ENCODE measurements at regions not wholly inside any gene's neighbourhood (a gene's known extent, or its start where the extent isn't known, plus 50 kb on each side); places are given as distances from the start of the nearest gene placed in this dataset.
"Not testable (repeated sequence)": the region's sequence is repeated elsewhere in the genome, so short reads cannot be mapped to it uniquely, and the experiment has no call there.

DNA sequence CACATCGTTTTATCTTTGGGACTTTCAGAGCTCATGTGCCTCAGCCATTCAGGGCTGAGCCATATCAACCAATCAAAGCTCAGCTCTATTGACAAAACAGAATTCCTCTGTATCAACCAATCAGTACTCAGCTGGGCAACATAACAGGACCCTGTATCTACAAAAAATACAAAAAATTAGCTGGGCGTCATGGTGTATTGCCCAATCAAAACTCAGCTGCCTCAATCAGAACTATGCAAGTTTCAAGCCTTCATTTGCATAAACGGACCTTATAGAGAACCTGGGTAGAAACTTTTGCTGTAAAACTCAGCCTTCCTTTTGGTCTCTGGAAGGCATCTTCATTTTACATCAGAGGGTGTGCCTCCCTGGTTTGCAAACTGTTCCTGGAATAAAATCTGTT is 77.1 kb downstream of the ZNF467 start:
- Histone ChIP-seq H3K27me3 (ENCODE audit: control insufficient read depth, insufficient read depth, low read length, poor library complexity, severe bottlenecking) (peaks cover 15% of the 10 kb centered on the region), H3K9me3 (ENCODE audit: control insufficient read depth, low read length) (no peaks in the 10 kb centered on the region), H3K27ac (ENCODE audit: insufficient read depth, low read depth, low read length, poor library complexity, severe bottlenecking) (no peak overlapping the region), H3K36me3 (ENCODE audit: control insufficient read depth, insufficient read depth, low read length) (no peaks in the 10 kb centered on the region), H3K4me3 (ENCODE audit: insufficient read depth, low read depth, low read length) (no peak overlapping the region), H3K4me1 (ENCODE audit: control insufficient read depth, insufficient read depth, low read length) (no peaks in the 10 kb centered on the region)
- 83 to 86% methylated on average over 3 of the region's 3 CpGs for WGBS, 2 experiments

DNA sequence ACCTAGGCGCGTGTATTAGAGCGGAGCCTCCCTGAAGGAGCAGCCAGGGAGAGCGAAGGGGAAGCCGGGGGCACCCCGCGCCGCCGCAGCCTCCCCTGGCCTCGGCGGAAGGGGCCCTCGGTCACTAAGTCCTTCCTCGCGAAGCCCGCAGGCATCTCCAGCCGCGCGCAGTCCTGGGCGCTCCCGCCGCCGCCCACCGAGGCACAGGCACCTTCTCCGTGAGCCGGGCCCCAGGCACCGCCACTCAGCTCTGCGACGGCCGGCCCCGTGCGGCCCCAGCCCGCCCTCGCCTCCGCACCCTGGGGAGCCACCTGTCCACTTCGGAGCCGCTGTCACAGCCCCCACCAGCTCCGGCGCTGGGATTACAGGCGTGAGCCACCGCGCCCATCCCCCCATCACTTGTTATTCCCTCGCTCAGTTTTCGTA is 80.8 kb downstream of the ZNF467 start:
- Histone ChIP-seq H3K4me3 (ENCODE audit: insufficient read depth, low read depth, low read length) (peak overlapping the region; percentile 22), H3K36me3 (ENCODE audit: control insufficient read depth, insufficient read depth, low read length) (no peaks in the 10 kb centered on the region), H3K9me3 (ENCODE audit: control insufficient read depth, low read length) (no peaks in the 10 kb centered on the region), H3K27ac (ENCODE audit: insufficient read depth, low read depth, low read length, poor library complexity, severe bottlenecking) (no peak overlapping the region), H3K4me1 (ENCODE audit: control insufficient read depth, insufficient read depth, low read length) (no peaks in the 10 kb centered on the region), H3K27me3 (ENCODE audit: control insufficient read depth, insufficient read depth, low read length, poor library complexity, severe bottlenecking) (peaks cover 19% of the 10 kb centered on the region)
- 6 to 7% methylated on average over 43 of the region's 43 CpGs for WGBS, 2 experiments

DNA sequence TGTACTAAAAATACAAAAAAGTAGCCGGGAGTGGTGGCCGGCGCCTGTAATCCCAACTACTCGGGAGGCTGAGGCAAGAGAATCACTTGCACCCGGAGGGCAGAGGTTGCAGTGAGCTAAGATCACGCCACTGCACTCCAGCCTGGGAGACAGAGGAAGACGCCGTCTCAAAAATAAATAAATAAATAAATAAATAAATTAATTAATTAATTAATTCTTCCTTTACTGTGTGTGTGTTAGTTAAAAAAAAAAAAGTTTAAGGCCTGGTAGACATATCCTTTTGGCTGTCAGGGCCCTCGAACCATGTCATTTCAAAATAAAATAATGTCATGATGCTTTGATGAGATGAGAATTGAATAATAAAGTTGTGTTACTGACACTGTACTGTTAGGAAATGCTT is 81.3 kb downstream of the ZNF467 start:
- Histone ChIP-seq H3K4me3 (ENCODE audit: insufficient read depth, low read depth, low read length) (peak overlapping the region; percentile 22), H3K4me1 (ENCODE audit: control insufficient read depth, insufficient read depth, low read length) (no peaks in the 10 kb centered on the region), H3K27ac (ENCODE audit: insufficient read depth, low read depth, low read length, poor library complexity, severe bottlenecking) (no peak overlapping the region), H3K9me3 (ENCODE audit: control insufficient read depth, low read length) (no peaks in the 10 kb centered on the region), H3K36me3 (ENCODE audit: control insufficient read depth, insufficient read depth, low read length) (no peaks in the 10 kb centered on the region), H3K27me3 (ENCODE audit: control insufficient read depth, insufficient read depth, low read length, poor library complexity, severe bottlenecking) (peaks cover 19% of the 10 kb centered on the region)
- 92 to 93% methylated on average over 7 to 8 of the region's 9 CpGs for WGBS, 2 experiments

DNA sequence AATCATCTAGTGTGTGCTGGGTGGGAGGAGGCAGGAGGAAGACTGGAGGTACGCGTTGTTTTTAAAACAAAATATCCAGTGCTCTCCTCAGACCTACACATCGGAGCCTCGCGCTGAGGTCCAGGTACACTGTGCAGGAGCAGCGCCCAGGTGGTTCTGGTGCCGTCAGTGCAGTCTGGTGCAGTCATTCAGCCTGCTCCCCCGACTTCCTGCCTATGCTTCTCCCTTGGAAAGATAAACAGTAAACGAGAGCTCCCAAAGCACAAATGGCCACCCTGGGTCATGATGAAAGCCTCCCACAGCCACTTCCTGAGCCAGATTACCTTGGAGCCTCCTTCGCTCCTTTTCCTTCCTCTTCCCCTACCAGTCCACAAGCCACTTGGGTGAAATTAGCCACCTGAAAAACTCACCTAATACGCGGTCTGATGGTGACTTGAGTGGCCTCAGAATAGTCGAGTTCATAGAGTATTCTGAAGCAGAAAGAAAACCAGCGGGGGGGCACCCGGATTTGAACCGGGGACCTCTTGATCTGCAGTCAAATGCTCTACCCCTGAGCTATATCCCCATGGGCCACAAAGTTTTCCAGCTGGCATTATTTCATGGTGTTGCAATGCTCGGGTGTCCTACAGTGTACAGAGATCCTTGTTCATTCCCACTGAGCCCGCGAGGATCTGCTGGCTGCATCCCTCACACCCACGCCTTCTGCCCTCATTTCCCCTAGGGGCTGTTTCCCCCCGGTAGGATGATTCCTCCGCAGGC is 82.5 kb downstream of the ZNF467 start:
- H3K4me1 ChIP-seq (ENCODE audit: control insufficient read depth, insufficient read depth, low read length), result no peaks in the 10 kb centered on the region
- no peaks in the 10 kb centered on the region for H3K36me3 ChIP-seq (ENCODE audit: control insufficient read depth, insufficient read depth, low read length)
- H3K4me3 ChIP-seq (ENCODE audit: insufficient read depth, low read depth, low read length), result no peak overlapping the region
- peaks cover 19% of the 10 kb centered on the region for H3K27me3 ChIP-seq (ENCODE audit: control insufficient read depth, insufficient read depth, low read length, poor library complexity, severe bottlenecking)
- H3K27ac ChIP-seq (ENCODE audit: insufficient read depth, low read depth, low read length, poor library complexity, severe bottlenecking), result no peak overlapping the region
- no peaks in the 10 kb centered on the region for H3K9me3 ChIP-seq (ENCODE audit: control insufficient read depth, low read length)
- 57 to 60% methylated on average over 22 of the region's 22 CpGs for WGBS, 2 experiments

DNA sequence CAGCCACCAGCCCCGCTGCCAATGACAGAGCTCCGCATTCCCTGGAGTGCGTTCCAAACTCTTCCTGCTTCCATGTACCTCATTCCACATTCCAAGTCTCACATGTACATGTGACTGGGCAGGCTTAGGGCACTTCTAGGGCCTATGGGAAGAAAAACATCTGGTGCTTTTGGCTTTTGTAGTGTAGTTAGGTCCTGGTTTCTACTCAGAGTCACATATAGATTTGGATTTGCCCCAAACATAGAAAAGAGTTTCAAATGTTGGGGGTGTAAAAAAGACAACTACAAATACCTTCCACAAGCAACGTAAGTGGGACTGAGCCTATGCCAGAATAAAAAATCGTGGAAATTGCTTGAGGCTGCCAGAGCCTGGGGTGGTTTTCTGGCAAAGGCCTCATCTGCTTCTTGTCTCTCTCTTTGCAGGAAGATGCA is 84.1 kb downstream of the ZNF467 start:
- 93% methylated on average over 5 of the region's 5 CpGs for WGBS, 2 experiments
- Histone ChIP-seq H3K4me1 (ENCODE audit: control insufficient read depth, insufficient read depth, low read length) (no peaks in the 10 kb centered on the region), H3K4me3 (ENCODE audit: insufficient read depth, low read depth, low read length) (no peak overlapping the region), H3K27ac (ENCODE audit: insufficient read depth, low read depth, low read length, poor library complexity, severe bottlenecking) (no peak overlapping the region), H3K27me3 (ENCODE audit: control insufficient read depth, insufficient read depth, low read length, poor library complexity, severe bottlenecking) (peaks cover 19% of the 10 kb centered on the region), H3K9me3 (ENCODE audit: control insufficient read depth, low read length) (no peaks in the 10 kb centered on the region), H3K36me3 (ENCODE audit: control insufficient read depth, insufficient read depth, low read length) (no peaks in the 10 kb centered on the region)

DNA sequence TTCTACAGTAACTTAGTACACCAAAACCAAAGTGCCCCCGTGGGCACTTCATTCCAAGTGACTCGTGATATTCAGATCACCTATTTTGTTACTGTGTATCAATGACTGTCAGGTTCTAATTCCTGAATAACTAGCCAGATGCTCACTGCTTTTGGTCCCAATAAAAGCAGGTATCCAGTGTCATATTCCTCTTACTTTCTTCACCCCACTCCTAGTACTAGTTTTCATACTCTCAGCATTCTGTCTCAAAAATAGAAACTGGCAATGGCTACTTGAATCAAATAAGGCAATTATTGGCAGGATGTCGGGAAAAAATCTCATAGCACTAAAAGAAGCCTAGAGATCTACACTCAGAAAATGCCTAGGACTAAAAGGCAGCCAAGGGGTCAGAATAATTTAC is 84.6 kb downstream of the ZNF467 start:
- WGBS, 2 experiments, result 91 to 92% methylated on average over 3 of the region's 3 CpGs
- Histone ChIP-seq H3K36me3 (ENCODE audit: control insufficient read depth, insufficient read depth, low read length) (no peaks in the 10 kb centered on the region), H3K4me3 (ENCODE audit: insufficient read depth, low read depth, low read length) (no peak overlapping the region)

DNA sequence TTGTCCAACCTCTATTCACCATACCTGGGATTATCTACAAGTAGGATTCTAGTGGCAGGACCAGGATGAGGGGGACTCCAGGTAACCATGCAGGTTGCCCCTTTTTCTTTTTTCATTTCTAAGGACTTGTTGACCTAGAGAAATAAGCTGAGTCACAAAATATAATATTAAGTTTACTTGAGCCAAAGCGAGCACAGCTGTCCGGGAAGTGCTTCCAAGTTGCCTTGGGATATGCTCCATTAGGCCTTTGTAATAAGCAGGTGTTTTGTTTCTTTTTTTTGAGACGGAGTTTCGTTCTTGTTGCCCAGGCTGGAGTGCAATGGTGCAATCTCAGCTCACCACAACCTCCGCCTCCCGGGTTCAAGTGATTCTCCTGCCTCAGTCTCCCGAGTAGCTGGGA is 85.6 kb downstream of the ZNF467 start:
- H3K27me3 ChIP-seq (ENCODE audit: control insufficient read depth, insufficient read depth, low read length, poor library complexity, severe bottlenecking), result peaks cover 13% of the 10 kb centered on the region
- not testable (repeated sequence) for H3K27ac ChIP-seq (ENCODE audit: insufficient read depth, low read depth, low read length, poor library complexity, severe bottlenecking); H3K4me1 ChIP-seq (ENCODE audit: control insufficient read depth, insufficient read depth, low read length); H3K4me3 ChIP-seq (ENCODE audit: insufficient read depth, low read depth, low read length); H3K36me3 ChIP-seq (ENCODE audit: control insufficient read depth, insufficient read depth, low read length); H3K9me3 ChIP-seq (ENCODE audit: control insufficient read depth, low read length)
- 94% methylated on average over 7 of the region's 7 CpGs for WGBS, 2 experiments

More for the DNA sequence above, 84.6 kb downstream of the ZNF467 start:
- Histone ChIP-seq H3K9me3 (ENCODE audit: control insufficient read depth, low read length) (no peaks in the 10 kb centered on the region), H3K27ac (ENCODE audit: insufficient read depth, low read depth, low read length, poor library complexity, severe bottlenecking) (no peak overlapping the region), H3K4me1 (ENCODE audit: control insufficient read depth, insufficient read depth, low read length) (no peaks in the 10 kb centered on the region), H3K27me3 (ENCODE audit: control insufficient read depth, insufficient read depth, low read length, poor library complexity, severe bottlenecking) (peaks cover 19% of the 10 kb centered on the region)

DNA sequence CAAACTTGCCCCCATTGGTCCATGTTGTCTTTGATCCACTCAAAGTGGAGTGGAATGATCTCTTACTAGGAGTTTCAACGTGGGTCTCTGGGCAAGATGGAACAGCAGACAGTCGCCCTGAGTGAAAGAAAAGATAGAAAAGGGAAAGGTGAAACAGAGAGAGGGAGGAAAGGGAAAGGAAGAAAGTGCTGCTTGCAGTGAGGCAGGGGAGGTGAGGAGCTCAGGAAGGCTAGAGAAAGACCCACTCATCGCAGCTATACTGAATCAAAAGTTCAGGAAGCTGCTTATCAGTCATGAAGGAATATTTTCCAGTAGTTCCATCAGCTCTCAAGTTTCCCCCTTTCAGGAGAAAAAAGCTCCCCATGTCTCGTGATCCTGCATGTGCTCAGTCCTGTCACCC is 86.9 kb downstream of the ZNF467 start:
- H3K27ac ChIP-seq (ENCODE audit: insufficient read depth, low read depth, low read length, poor library complexity, severe bottlenecking), result no peak overlapping the region
- WGBS, 2 experiments, result 62 to 67% methylated on average over 4 of the region's 4 CpGs
- no peaks in the 10 kb centered on the region for H3K36me3 ChIP-seq (ENCODE audit: control insufficient read depth, insufficient read depth, low read length)
- H3K9me3 ChIP-seq (ENCODE audit: control insufficient read depth, low read length), result no peaks in the 10 kb centered on the region
- no peak overlapping the region for H3K4me3 ChIP-seq (ENCODE audit: insufficient read depth, low read depth, low read length)
- no peaks in the 10 kb centered on the region for H3K4me1 ChIP-seq (ENCODE audit: control insufficient read depth, insufficient read depth, low read length)
- peaks cover 6% of the 10 kb centered on the region for H3K27me3 ChIP-seq (ENCODE audit: control insufficient read depth, insufficient read depth, low read length, poor library complexity, severe bottlenecking)

DNA sequence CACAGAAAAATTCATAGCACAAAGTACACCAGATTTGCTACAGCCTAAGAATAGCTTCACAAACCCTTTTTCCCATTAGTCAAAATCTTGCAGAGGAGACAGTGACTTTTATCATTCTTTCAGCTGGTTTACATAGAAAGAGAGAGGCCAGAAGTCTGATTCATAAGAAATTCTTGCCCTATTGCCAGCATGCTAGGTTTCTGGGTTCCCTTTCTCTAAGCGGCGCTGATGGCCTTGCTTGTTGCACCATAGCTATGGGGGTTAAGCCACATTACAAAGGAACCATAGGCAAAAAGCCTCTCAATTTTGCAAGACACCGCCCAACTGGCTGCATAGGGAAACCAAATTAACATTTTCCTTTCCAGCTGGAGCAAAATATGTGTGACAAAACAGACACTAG is 87.4 kb downstream of the ZNF467 start:
- H3K4me3 ChIP-seq (ENCODE audit: insufficient read depth, low read depth, low read length), result no peak overlapping the region

DNA sequence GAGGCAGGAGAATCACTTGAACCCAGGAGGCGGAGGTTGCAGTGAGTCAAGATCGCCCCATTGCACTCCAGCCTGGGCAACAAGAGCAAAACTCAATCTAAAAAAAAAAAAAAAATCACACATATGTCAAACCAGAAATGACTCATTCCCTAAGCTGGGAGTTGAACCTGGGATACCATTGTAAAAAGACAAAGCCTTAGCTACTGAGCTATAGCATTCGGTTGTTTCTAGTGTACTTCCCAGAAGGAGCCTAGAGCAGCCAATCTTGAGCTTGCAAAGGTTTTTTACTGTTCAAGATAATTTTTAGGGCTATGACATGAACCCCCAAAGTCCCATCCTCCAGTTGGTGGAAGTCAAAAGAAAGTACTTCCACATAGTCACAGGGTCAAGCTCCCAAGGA is 87.9 kb downstream of the ZNF467 start:
- Histone ChIP-seq H3K27ac (ENCODE audit: insufficient read depth, low read depth, low read length, poor library complexity, severe bottlenecking) (no peak overlapping the region), H3K4me1 (ENCODE audit: control insufficient read depth, insufficient read depth, low read length) (no peaks in the 10 kb centered on the region), H3K27me3 (ENCODE audit: control insufficient read depth, insufficient read depth, low read length, poor library complexity, severe bottlenecking) (no peaks in the 10 kb centered on the region), H3K4me3 (ENCODE audit: insufficient read depth, low read depth, low read length) (no peak overlapping the region), H3K9me3 (ENCODE audit: control insufficient read depth, low read length) (no peaks in the 10 kb centered on the region), H3K36me3 (ENCODE audit: control insufficient read depth, insufficient read depth, low read length) (no peaks in the 10 kb centered on the region)
- WGBS, 2 experiments, result 89 to 90% methylated on average over 3 of the region's 3 CpGs

More for the DNA sequence above, 87.4 kb downstream of the ZNF467 start:
- Histone ChIP-seq H3K9me3 (ENCODE audit: control insufficient read depth, low read length) (no peaks in the 10 kb centered on the region), H3K36me3 (ENCODE audit: control insufficient read depth, insufficient read depth, low read length) (no peaks in the 10 kb centered on the region), H3K4me1 (ENCODE audit: control insufficient read depth, insufficient read depth, low read length) (no peaks in the 10 kb centered on the region), H3K27me3 (ENCODE audit: control insufficient read depth, insufficient read depth, low read length, poor library complexity, severe bottlenecking) (peaks cover 2% of the 10 kb centered on the region), H3K27ac (ENCODE audit: insufficient read depth, low read depth, low read length, poor library complexity, severe bottlenecking) (no peak overlapping the region)
- 76 to 79% methylated on average over 3 of the region's 3 CpGs for WGBS, 2 experiments
